ENCODE measurements at regions not wholly inside any gene's neighbourhood (a gene's known extent, or its start where the extent isn't known, plus 50 kb on each side); places are given as distances from the start of the nearest gene placed in this dataset.

DNA sequence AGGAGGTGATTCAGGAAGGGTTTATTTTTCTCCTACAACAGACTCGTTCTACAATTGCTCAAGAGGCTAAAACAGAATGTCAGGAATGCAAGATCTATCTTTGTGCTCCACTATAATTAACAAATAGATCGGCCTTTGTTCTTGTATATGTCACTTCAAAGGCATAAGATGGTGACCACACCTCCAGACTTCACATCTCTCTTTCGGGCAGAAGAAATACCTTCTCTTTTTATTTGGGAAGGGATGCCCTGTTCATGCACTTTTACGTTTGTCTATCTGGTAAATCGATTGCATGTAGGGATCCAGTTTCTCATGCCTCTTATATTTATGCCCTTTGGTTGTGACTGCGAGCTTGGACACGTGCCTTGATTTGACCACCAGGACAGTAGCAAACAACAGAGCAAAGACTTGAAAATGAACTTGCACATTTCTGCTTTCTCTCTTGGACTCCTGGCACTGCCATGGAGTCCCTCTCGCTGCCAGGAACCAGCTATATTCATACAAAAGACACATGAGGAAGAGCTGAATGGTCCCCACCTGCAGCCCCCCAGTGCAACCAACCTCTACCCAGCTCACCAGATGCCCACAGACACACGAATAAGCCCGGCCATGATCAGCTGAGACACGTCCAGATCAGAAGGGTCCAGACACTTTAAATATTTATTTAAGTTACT, 219.8 kb upstream of the STXBP5 start (continued):
- TF ChIP-seq, protein P1, sequence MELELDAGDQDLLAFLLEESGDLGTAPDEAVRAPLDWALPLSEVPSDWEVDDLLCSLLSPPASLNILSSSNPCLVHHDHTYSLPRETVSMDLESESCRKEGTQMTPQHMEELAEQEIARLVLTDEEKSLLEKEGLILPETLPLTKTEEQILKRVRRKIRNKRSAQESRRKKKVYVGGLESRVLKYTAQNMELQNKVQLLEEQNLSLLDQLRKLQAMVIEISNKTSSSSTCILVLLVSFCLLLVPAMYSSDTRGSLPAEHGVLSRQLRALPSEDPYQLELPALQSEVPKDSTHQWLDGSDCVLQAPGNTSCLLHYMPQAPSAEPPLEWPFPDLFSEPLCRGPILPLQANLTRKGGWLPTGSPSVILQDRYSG (CRISPR knock-in tag; IDR thresholded peaks at IDR 0.05): no peak; the same call in 1 of the 2 replicates
- TF ChIP-seq EP300 (IDR thresholded peaks at IDR 0.05; ENCODE audit: low read depth in 2 of 2, low read length in 2 of 2) (peak in 1 of 2 experiments; percentile 88; a peak in 2 of 4 replicates), EP300 (CRISPR knock-in tag; IDR thresholded peaks at IDR 0.05; ENCODE audit: borderline replicate concordance) (peak; percentile 83), ZBTB38 (CRISPR knock-in tag; IDR thresholded peaks at IDR 0.05) (no peak), EZH2 (conservative IDR thresholded peaks at IDR 0.05; ENCODE audit: low read depth, low read length) (no peak), SKI (IDR thresholded peaks at IDR 0.05; ENCODE audit: partially characterized antibody) (peak; percentile 21), SP5 (CRISPR knock-in tag; IDR thresholded peaks at IDR 0.05; ENCODE audit: borderline replicate concordance, low read depth) (peak; percentile 88), FOXC1 (CRISPR knock-in tag; IDR thresholded peaks at IDR 0.05; ENCODE audit: borderline replicate concordance) (no peak), YEATS2 (CRISPR knock-in tag; IDR thresholded peaks at IDR 0.05; ENCODE audit: borderline replicate concordance) (no peak), JUNB (CRISPR knock-in tag; IDR thresholded peaks at IDR 0.05; ENCODE audit: borderline replicate concordance) (no peak), RBM39 (IDR thresholded peaks at IDR 0.05; ENCODE audit: low read depth, low read length, poor library complexity, severe bottlenecking) (no peak)
- TF ChIP-seq, protein P2, sequence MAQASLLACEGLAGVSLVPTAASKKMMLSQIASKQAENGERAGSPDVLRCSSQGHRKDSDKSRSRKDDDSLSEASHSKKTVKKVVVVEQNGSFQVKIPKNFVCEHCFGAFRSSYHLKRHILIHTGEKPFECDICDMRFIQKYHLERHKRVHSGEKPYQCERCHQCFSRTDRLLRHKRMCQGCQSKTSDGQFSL (CRISPR knock-in tag; IDR thresholded peaks at IDR 0.05): no peak
- TF ChIP-seq, protein P3, sequence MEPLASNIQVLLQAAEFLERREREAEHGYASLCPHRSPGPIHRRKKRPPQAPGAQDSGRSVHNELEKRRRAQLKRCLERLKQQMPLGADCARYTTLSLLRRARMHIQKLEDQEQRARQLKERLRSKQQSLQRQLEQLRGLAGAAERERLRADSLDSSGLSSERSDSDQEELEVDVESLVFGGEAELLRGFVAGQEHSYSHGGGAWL (CRISPR knock-in tag; IDR thresholded peaks at IDR 0.05): no peak
- TF ChIP-seq, protein P4, sequence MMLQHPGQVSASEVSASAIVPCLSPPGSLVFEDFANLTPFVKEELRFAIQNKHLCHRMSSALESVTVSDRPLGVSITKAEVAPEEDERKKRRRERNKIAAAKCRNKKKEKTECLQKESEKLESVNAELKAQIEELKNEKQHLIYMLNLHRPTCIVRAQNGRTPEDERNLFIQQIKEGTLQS (CRISPR knock-in tag; IDR thresholded peaks at IDR 0.05): no peak
- TF ChIP-seq, protein P5, sequence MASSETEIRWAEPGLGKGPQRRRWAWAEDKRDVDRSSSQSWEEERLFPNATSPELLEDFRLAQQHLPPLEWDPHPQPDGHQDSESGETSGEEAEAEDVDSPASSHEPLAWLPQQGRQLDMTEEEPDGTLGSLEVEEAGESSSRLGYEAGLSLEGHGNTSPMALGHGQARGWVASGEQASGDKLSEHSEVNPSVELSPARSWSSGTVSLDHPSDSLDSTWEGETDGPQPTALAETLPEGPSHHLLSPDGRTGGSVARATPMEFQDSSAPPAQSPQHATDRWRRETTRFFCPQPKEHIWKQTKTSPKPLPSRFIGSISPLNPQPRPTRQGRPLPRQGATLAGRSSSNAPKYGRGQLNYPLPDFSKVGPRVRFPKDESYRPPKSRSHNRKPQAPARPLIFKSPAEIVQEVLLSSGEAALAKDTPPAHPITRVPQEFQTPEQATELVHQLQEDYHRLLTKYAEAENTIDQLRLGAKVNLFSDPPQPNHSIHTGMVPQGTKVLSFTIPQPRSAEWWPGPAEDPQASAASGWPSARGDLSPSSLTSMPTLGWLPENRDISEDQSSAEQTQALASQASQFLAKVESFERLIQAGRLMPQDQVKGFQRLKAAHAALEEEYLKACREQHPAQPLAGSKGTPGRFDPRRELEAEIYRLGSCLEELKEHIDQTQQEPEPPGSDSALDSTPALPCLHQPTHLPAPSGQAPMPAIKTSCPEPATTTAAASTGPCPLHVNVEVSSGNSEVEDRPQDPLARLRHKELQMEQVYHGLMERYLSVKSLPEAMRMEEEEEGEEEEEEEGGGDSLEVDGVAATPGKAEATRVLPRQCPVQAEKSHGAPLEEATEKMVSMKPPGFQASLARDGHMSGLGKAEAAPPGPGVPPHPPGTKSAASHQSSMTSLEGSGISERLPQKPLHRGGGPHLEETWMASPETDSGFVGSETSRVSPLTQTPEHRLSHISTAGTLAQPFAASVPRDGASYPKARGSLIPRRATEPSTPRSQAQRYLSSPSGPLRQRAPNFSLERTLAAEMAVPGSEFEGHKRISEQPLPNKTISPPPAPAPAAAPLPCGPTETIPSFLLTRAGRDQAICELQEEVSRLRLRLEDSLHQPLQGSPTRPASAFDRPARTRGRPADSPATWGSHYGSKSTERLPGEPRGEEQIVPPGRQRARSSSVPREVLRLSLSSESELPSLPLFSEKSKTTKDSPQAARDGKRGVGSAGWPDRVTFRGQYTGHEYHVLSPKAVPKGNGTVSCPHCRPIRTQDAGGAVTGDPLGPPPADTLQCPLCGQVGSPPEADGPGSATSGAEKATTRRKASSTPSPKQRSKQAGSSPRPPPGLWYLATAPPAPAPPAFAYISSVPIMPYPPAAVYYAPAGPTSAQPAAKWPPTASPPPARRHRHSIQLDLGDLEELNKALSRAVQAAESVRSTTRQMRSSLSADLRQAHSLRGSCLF (CRISPR knock-in tag; IDR thresholded peaks at IDR 0.05; ENCODE audit: borderline replicate concordance): no peak
- TF ChIP-seq, protein P6, sequence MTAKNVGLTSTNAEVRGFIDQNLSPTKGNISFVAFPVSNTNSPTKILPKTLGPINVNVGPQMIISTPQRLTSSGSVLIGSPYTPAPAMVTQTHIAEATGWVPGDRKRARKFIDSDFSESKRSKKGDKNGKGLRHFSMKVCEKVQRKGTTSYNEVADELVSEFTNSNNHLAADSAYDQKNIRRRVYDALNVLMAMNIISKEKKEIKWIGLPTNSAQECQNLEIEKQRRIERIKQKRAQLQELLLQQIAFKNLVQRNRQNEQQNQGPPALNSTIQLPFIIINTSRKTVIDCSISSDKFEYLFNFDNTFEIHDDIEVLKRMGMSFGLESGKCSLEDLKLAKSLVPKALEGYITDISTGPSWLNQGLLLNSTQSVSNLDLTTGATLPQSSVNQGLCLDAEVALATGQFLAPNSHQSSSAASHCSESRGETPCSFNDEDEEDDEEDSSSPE (CRISPR knock-in tag; IDR thresholded peaks at IDR 0.05): no peak
- TF ChIP-seq, protein P7, sequence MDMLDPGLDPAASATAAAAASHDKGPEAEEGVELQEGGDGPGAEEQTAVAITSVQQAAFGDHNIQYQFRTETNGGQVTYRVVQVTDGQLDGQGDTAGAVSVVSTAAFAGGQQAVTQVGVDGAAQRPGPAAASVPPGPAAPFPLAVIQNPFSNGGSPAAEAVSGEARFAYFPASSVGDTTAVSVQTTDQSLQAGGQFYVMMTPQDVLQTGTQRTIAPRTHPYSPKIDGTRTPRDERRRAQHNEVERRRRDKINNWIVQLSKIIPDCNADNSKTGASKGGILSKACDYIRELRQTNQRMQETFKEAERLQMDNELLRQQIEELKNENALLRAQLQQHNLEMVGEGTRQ (IDR thresholded peaks at IDR 0.05; ENCODE audit: low read depth, low read length): peak; percentile 27; the same call in 1 of the 2 replicates
- TF ChIP-seq, protein P7 (CRISPR knock-in tag; IDR thresholded peaks at IDR 0.05; ENCODE audit: borderline replicate concordance): no peak
